ENCODE measurements at regions not wholly inside any gene's neighbourhood (a gene's known extent, or its start where the extent isn't known, plus 50 kb on each side); places are given as distances from the start of the nearest gene placed in this dataset.

DNA sequence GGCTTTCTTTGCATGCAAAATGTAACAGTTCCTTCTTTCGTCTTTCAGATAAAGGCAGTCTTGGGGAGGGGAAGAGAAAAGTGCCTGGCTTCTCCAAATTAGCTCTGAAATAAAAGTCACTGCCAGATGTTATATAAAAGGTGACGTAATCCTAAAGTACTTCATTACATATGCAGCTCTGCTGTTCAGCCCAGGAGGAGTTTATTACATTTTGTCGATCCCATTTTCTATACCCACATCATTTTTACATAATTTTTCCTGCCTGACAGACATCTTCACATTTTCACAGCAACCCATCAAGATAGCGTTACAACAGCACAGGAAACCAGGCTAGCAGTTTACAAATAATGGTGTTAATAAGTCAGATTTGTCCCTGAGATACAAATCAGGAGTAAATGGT lies 86.7 kb upstream of the SLC30A5 start:
- no peak overlapping the region for H3K27ac ChIP-seq (ENCODE audit: low read depth in 2 of 2, low read length in 2 of 2)
- intact Hi-C loops (cut with DNase I), result no loop called here
- no peaks in the 10 kb centered on the region for H3K9me3 ChIP-seq (ENCODE audit: control insufficient read depth in 2 of 3, insufficient read depth in 1 of 3, low read length in 3 of 3)
- H3K4me3 ChIP-seq (ENCODE audit: low read length in 3 of 3), result no peak overlapping the region
- H3K36me3 ChIP-seq (ENCODE audit: control insufficient read depth in 2 of 3, insufficient read depth in 3 of 3, low read length in 3 of 3), result no peaks in the 10 kb centered on the region
- no peaks in the 10 kb centered on the region for H3K27me3 ChIP-seq (ENCODE audit: control insufficient read depth, insufficient read depth, low read length)
- no peak overlapping the region for H3K9ac ChIP-seq (ENCODE audit: low read length in 3 of 3)
- peak in 1 of 5 donors; percentile 27 for DNase-seq
- no peak for TF ChIP-seq CTCF (IDR thresholded peaks at IDR 0.05; ENCODE audit: borderline replicate concordance, extremely low read depth, insufficient read depth)
- no peak for FAIRE-seq
- H3K4me1 ChIP-seq (ENCODE audit: control insufficient read depth in 2 of 3, insufficient read depth in 2 of 3, low read depth in 1 of 3, low read length in 3 of 3), result no peaks in the 10 kb centered on the region

DNA sequence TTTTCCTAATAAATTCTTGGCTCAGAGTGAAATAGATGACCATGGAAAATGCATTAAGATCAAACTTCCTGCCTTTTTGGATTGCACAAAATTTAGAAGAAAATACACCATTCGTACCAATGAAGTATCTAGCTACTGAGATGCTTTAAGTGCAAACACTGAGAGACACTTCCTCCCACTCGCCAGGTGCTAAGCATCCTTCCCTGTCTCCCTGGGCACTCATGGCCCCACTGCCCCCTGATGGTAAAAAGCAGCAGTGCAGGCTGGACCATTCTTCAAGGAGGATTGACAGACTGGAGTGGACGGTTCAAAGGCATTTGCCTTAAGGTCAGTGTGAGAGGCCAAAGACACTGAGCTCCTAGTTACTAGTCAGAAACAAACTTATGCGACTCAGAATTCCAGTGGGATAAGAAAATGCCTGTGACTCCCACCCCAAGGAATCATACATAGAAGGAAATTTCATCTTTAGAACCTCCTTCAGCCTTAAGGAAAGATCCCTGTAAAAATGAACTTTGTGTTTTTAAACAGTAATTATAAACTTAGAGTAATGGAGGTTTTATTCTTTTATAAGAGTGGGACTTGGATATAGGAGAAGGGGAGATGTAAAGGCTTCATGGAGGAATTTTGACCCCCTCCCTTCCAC lies 86.0 kb upstream of the SLC30A5 start:
- Histone ChIP-seq H3K36me3 (ENCODE audit: control insufficient read depth in 2 of 3, insufficient read depth in 3 of 3, low read length in 3 of 3) (no peaks in the 10 kb centered on the region), H3K9me3 (ENCODE audit: control insufficient read depth in 2 of 3, insufficient read depth in 1 of 3, low read length in 3 of 3) (no peaks in the 10 kb centered on the region)
- FAIRE-seq, result no peak

GRCh38 chr5:69010476-69010875 lies 83.3 kb upstream of the SLC30A5 start:
- FAIRE-seq (no peak), DNase-seq (no peak)
- Histone ChIP-seq H3K27me3 (ENCODE audit: control insufficient read depth, insufficient read depth, low read length) (no peaks in the 10 kb centered on the region), H3K9me3 (ENCODE audit: control insufficient read depth in 2 of 3, insufficient read depth in 1 of 3, low read length in 3 of 3) (no peaks in the 10 kb centered on the region), H3K4me3 (ENCODE audit: low read length in 3 of 3) (no peak overlapping the region), H3K27ac (ENCODE audit: low read depth in 2 of 2, low read length in 2 of 2) (no peak overlapping the region), H3K36me3 (ENCODE audit: control insufficient read depth in 2 of 3, insufficient read depth in 3 of 3, low read length in 3 of 3) (no peaks in the 10 kb centered on the region), H3K4me1 (ENCODE audit: control insufficient read depth in 2 of 3, insufficient read depth in 2 of 3, low read depth in 1 of 3, low read length in 3 of 3) (no peaks in the 10 kb centered on the region), H3K9ac (ENCODE audit: low read length in 3 of 3) (no peak overlapping the region)
- no peak for TF ChIP-seq CTCF (IDR thresholded peaks at IDR 0.05; ENCODE audit: borderline replicate concordance, extremely low read depth, insufficient read depth)
- intact Hi-C loops (cut with DNase I), result no loop called here

More for the DNA sequence above, 86.0 kb upstream of the SLC30A5 start:
- H3K27ac ChIP-seq (ENCODE audit: low read depth in 2 of 2, low read length in 2 of 2), result no peak overlapping the region
- intact Hi-C loops (cut with DNase I), result no loop called here
- no peaks in the 10 kb centered on the region for H3K4me1 ChIP-seq (ENCODE audit: control insufficient read depth in 2 of 3, insufficient read depth in 2 of 3, low read depth in 1 of 3, low read length in 3 of 3)
- peak; percentile 69 to 85 (median 76) for DNase-seq
- H3K27me3 ChIP-seq (ENCODE audit: control insufficient read depth, insufficient read depth, low read length), result no peaks in the 10 kb centered on the region
- no peak overlapping the region for H3K4me3 ChIP-seq (ENCODE audit: low read length in 3 of 3)
- no peak overlapping the region for H3K9ac ChIP-seq (ENCODE audit: low read length in 3 of 3)
- peak; percentile 84 for TF ChIP-seq CTCF (IDR thresholded peaks at IDR 0.05; ENCODE audit: borderline replicate concordance, extremely low read depth, insufficient read depth)

DNA sequence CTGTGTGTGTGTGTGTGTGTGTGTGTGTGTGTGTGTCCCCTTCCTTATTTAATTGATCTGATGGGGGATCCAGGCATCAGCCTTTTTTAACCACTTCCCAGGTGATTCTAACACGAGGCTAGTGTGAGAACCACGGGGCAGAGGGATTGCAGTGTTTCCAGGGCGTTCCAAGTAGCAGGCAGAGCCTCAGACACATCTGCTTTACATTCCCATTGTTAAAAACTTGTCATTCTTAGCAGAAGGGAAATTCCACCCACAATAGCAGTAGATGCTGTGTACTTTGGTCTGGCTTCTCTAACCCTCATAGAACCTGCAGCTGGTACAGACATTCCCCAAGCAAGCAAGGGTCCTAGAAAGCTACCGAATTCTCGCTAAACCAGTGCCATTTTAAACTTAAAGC lies 81.9 kb upstream of the SLC30A5 start:
- Histone ChIP-seq H3K9me3 (ENCODE audit: control insufficient read depth in 2 of 3, insufficient read depth in 1 of 3, low read length in 3 of 3) (no peaks in the 10 kb centered on the region), H3K4me1 (ENCODE audit: control insufficient read depth in 2 of 3, insufficient read depth in 2 of 3, low read depth in 1 of 3, low read length in 3 of 3) (no peaks in the 10 kb centered on the region), H3K27ac (ENCODE audit: low read depth in 2 of 2, low read length in 2 of 2) (no peak overlapping the region), H3K9ac (ENCODE audit: low read length in 3 of 3) (no peak overlapping the region), H3K4me3 (ENCODE audit: low read length in 3 of 3) (no peak overlapping the region), H3K36me3 (ENCODE audit: control insufficient read depth in 2 of 3, insufficient read depth in 3 of 3, low read length in 3 of 3) (no peaks in the 10 kb centered on the region), H3K27me3 (ENCODE audit: control insufficient read depth, insufficient read depth, low read length) (no peaks in the 10 kb centered on the region)
- intact Hi-C loops (cut with DNase I), result no loop called here
- no peak for TF ChIP-seq CTCF (IDR thresholded peaks at IDR 0.05; ENCODE audit: borderline replicate concordance, extremely low read depth, insufficient read depth)
- FAIRE-seq (no peak), DNase-seq (no peak)

All from kidney (tissue), 13 donors.